A673 (cell line): ENCODE measurements at regions not wholly inside any gene's neighbourhood (a gene's known extent, or its start where the extent isn't known, plus 50 kb on each side); places are given as distances from the start of the nearest gene placed in this dataset.

Experiments used
- BruUV-seq: library from RNA; stranded (reverse); fragments of 400-500 nt; replicated peaks from 2 replicates; lab custom pipeline; 2021; lab: Mats Ljungman, UMichigan
- CTCF ChIA-PET: fragments of 300-600 bp; sonication (Branson Sonifier 250); formaldehyde crosslinking; loops from one replicate; lab custom pipeline; 2022; ENCODE audit warnings: antibody characterized with exemption; lab: Charles Lee
- POLR2A ChIA-PET: fragments of 300-600 bp; sonication (Branson Sonifier 250); formaldehyde crosslinking; loops from one replicate; lab custom pipeline; 2022; ENCODE audit warnings: antibody characterized with exemption; ENCODE audit not compliant: low non-redundant PET; lab: Charles Lee
- DNase-seq: peaks from one replicate; pipeline ENCODE4 v3.0.0-alpha.2; 2015; ENCODE audit warnings: low spot score
- H3K27ac ChIP-seq: fragments of 200-600 bp; sonication (generic); 2 replicates; pipeline ENCODE4 v1.5.1; 2016; ENCODE audit warnings: mixed run types, low read depth, mild to moderate bottlenecking, mixed read lengths, antibody characterized with exemption, low read length; ENCODE audit not compliant: poor library complexity, severe bottlenecking
- H3K27me3 ChIP-seq: fragments of 200-600 bp; sonication (generic); replicated peaks from 2 replicates; pipeline ENCODE4 v1.6.1; 2017; ENCODE audit warnings: mixed run types, low read depth, mild to moderate bottlenecking, mixed read lengths, antibody characterized with exemption, low read length; ENCODE audit not compliant: insufficient read depth, poor library complexity
- H3K36me3 ChIP-seq: fragments of 200-600 bp; sonication (generic); 2 replicates; pipeline ENCODE4 v1.6.1; 2016; ENCODE audit warnings: mixed run types, mild to moderate bottlenecking, mixed read lengths, antibody characterized with exemption, low read length; ENCODE audit not compliant: insufficient read depth, poor library complexity, severe bottlenecking
- H3K4me1 ChIP-seq: fragments of 200-600 bp; sonication (generic); 2 replicates; pipeline ENCODE4 v1.6.1; 2017; ENCODE audit warnings: mixed run types, mild to moderate bottlenecking, mixed read lengths, antibody characterized with exemption, low read length; ENCODE audit not compliant: insufficient read depth, poor library complexity, severe bottlenecking
- H3K4me3 ChIP-seq: fragments of 200-600 bp; sonication (generic); 2 replicates; pipeline ENCODE4 v1.5.1; 2016; ENCODE audit warnings: low read depth, mixed run types, mild to moderate bottlenecking, mixed read lengths, low read length; ENCODE audit not compliant: poor library complexity, severe bottlenecking
- H3K9me3 ChIP-seq: fragments of 200-600 bp; sonication (generic); 2 replicates; pipeline ENCODE4 v1.6.1; 2016; ENCODE audit warnings: mixed run types, low read depth, mild to moderate bottlenecking, mixed read lengths, antibody characterized with exemption, low read length; ENCODE audit not compliant: poor library complexity, severe bottlenecking
- EZH2 ChIP-seq: fragments of 200-600 bp; sonication (generic); IDR thresholded peaks from 2 replicates; pipeline ENCODE4 v1.6.1; 2017; ENCODE audit warnings: borderline replicate concordance, low read depth, mild to moderate bottlenecking, mixed read lengths, antibody characterized with exemption, low read length; ENCODE audit not compliant: poor library complexity, severe bottlenecking
- intact Hi-C: fragments of 100-400 bp; cut with micrococcal nuclease; formaldehyde crosslinking; loops from one replicate; pipeline ENCODE4 v1.10.0; 2022; ENCODE audit not compliant: unreplicated experiment
- TF ChIP-seq, protein P1 (sequence below): fragments of 300-800, 200-600 bp; sonication (generic); conservative IDR thresholded peaks from 2 replicates; pipeline ENCODE4 v1.5.1; 2017; ENCODE audit warnings: low read depth, mild to moderate bottlenecking, antibody characterized with exemption, low read length, moderate library complexity, mixed read lengths

DNA sequence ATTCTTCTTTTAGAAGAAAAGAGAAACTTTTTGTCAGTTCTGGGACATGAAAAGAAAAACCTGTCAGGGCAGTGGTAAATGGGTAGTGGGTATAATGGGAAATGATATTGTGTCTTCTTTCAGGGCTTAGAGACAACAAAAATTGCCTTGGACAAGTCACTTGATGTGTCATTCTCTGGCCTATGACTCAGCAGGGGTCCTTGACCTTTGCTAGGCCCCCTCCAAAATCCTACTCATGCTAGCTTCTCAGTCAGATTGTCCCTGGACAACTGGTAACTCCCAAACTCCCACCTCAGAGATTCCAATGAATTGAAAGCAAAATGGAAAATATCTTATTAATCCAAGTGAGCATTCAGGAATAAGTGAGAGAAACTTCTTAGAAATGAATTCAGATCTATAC, 258.8 kb upstream of the SPRY2 start:
- H3K4me1 ChIP-seq: no peaks in the 10 kb centered on the region
- no peak overlapping the region for H3K4me3 ChIP-seq
- no TSS peak for BruUV-seq
- ChIA-PET CTCF (interaction anchor here (0.6 kb wide), 1 partner anchor 257 kb away, joined by 4 read pairs; no protein-coding TSS in a partner anchor), POLR2A (no interaction called here)
- no peaks in the 10 kb centered on the region for H3K9me3 ChIP-seq
- H3K36me3 ChIP-seq: no peaks in the 10 kb centered on the region
- intact Hi-C loops: no loop called here
- TF ChIP-seq, protein P1, sequence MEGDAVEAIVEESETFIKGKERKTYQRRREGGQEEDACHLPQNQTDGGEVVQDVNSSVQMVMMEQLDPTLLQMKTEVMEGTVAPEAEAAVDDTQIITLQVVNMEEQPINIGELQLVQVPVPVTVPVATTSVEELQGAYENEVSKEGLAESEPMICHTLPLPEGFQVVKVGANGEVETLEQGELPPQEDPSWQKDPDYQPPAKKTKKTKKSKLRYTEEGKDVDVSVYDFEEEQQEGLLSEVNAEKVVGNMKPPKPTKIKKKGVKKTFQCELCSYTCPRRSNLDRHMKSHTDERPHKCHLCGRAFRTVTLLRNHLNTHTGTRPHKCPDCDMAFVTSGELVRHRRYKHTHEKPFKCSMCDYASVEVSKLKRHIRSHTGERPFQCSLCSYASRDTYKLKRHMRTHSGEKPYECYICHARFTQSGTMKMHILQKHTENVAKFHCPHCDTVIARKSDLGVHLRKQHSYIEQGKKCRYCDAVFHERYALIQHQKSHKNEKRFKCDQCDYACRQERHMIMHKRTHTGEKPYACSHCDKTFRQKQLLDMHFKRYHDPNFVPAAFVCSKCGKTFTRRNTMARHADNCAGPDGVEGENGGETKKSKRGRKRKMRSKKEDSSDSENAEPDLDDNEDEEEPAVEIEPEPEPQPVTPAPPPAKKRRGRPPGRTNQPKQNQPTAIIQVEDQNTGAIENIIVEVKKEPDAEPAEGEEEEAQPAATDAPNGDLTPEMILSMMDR: no peak
- TF ChIP-seq EZH2: no peak
- no peak overlapping the region for H3K27ac ChIP-seq
- H3K27me3 ChIP-seq: no peaks in the 10 kb centered on the region
- no peak for DNase-seq

DNA sequence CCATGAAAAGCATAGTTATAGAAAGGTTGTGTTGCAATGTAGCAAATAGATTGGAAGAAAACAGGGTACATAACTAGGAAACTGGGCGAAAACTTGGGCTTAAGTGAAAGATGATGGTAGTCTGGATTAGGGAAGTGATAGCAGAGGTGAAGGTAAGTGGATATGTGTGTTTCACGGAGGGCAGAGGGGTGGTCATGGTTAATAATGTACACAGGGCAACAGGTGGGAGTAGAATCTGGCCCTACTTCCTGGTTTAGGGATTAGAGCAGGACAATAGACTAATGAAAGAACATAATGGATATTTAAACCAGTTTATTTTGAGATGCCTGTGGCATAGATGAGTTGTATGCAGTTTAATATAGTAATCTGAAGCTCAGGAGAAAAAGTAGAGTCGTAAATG, 257.3 kb upstream of the SPRY2 start:
- no peak for DNase-seq
- TF ChIP-seq EZH2: no peak
- TF ChIP-seq, protein P1: no peak
- Histone ChIP-seq H3K36me3 (no peaks in the 10 kb centered on the region), H3K9me3 (no peaks in the 10 kb centered on the region), H3K4me1 (no peaks in the 10 kb centered on the region), H3K4me3 (no peak overlapping the region), H3K27ac (no peak overlapping the region), H3K27me3 (no peaks in the 10 kb centered on the region)
- intact Hi-C loops: no loop called here
- POLR2A ChIA-PET: no interaction called here
- CTCF ChIA-PET: no interaction called here
- no TSS peak for BruUV-seq

DNA sequence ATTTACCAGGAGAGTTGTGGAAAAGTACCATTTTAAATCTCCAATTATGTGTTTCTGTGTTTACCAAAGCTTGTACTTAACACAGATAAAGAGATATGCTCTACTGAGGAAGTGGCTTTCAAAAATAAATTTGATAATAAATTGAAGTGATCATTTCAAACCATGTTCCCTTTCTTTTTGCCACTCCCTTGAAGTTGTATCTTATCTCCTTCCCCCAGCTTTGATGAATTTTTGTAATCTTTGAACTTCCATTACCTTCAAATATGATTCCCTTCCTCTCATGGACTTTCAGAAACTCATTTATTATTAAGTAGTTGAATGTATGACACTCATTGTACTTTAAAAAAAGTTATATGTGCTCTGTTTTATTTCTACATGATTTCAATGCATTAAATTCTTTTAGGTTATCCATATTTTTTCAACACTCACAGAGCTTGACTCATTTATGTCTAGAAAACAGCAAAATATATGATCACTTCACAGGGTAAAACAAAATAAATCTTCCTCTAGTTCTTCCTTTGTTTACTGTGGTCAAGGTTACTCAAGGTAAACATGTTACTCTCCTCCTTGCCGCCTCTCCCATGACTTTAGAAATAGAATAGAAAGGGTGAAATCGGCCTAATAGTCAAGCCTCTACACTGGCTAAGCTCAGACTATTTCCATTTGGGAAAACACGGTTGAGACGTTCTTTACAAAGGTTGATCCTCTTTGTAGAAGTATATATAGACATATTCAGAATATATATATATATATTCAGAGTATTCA, 251.2 kb upstream of the SPRY2 start:
- H3K4me1 ChIP-seq: no peaks in the 10 kb centered on the region
- CTCF ChIA-PET: no interaction called here
- H3K36me3 ChIP-seq: no peaks in the 10 kb centered on the region
- POLR2A ChIA-PET: no interaction called here
- H3K4me3 ChIP-seq: no peak overlapping the region
- no peaks in the 10 kb centered on the region for H3K9me3 ChIP-seq
- TF ChIP-seq EZH2: no peak
- TF ChIP-seq, protein P1: no peak
- no peaks in the 10 kb centered on the region for H3K27me3 ChIP-seq
- H3K27ac ChIP-seq: no peak overlapping the region
- DNase-seq: no peak
- intact Hi-C loops: no loop called here
- BruUV-seq: no TSS peak
